ENCODE measurements at regions not wholly inside any gene's neighbourhood (a gene's known extent, or its start where the extent isn't known, plus 50 kb on each side); places are given as distances from the start of the nearest gene placed in this dataset.

DNA sequence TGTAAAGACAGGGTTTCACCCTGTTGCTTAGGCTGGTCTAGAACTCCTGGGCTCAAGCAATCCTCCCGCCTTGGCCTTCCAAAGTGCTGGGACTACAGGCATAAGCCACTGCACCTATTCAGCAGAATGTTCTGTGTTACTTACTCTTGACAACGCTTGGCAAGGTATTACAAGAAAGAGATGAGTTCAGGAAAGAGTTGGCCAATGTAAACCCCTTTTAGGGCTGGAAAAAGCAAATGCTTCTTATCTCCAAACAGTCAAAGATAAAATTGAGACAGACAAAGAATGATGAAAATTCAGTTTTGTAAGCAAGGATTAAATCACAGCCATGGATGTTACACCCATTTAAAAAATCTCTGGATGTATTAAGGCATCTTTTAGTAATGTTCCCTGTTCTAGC is 114.0 kb upstream of the PODXL start:
- no peak for TF ChIP-seq POLR2A (IDR thresholded peaks at IDR 0.05)
- TF ChIP-seq, protein P1, sequence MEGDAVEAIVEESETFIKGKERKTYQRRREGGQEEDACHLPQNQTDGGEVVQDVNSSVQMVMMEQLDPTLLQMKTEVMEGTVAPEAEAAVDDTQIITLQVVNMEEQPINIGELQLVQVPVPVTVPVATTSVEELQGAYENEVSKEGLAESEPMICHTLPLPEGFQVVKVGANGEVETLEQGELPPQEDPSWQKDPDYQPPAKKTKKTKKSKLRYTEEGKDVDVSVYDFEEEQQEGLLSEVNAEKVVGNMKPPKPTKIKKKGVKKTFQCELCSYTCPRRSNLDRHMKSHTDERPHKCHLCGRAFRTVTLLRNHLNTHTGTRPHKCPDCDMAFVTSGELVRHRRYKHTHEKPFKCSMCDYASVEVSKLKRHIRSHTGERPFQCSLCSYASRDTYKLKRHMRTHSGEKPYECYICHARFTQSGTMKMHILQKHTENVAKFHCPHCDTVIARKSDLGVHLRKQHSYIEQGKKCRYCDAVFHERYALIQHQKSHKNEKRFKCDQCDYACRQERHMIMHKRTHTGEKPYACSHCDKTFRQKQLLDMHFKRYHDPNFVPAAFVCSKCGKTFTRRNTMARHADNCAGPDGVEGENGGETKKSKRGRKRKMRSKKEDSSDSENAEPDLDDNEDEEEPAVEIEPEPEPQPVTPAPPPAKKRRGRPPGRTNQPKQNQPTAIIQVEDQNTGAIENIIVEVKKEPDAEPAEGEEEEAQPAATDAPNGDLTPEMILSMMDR (IDR thresholded peaks at IDR 0.05) = no peak
